Aorta (tissue), 5 donors: ENCODE measurements at regions not wholly inside any gene's neighbourhood (a gene's known extent, or its start where the extent isn't known, plus 50 kb on each side); places are given as distances from the start of the nearest gene placed in this dataset.

Source experiments
- ATAC-seq: fragments of 200-7000 bp; cut with Tn5 transposase; one replicate; pipeline ENCODE4 v1.9.1; 2022; ENCODE audit warnings: moderate library complexity; ENCODE audit not compliant: low FRiP score
- DNase-seq, 2 donors: peaks; one replicate each; pipeline ENCODE4 v3.0.0-alpha.2; 2020
- H3K27ac ChIP-seq, 2 donors: one replicate each; pipeline ENCODE4 v1.5.1; 2013; ENCODE audit warnings: low read length in 2 of 2, mild to moderate bottlenecking in 2 of 2, moderate library complexity in 2 of 2, control low read depth in 1 of 2, inconsistent platforms in 1 of 2, low read depth in 1 of 2
- H3K27me3 ChIP-seq, 2 donors: one replicate each; pipeline ENCODE4 v1.6.1; 2013; ENCODE audit warnings: control low read depth in 1 of 2, low read length in 1 of 2, mild to moderate bottlenecking in 1 of 2, moderate library complexity in 1 of 2; ENCODE audit not compliant: insufficient read depth in 2 of 2, control insufficient read depth in 1 of 2
- H3K36me3 ChIP-seq, 2 donors: one replicate each; pipeline ENCODE4 v1.6.1; 2013; ENCODE audit warnings: control low read depth in 1 of 2, low read length in 1 of 2, mild to moderate bottlenecking in 1 of 2; ENCODE audit not compliant: insufficient read depth in 2 of 2, control insufficient read depth in 1 of 2
- H3K4me1 ChIP-seq, 2 donors: one replicate each; pipeline ENCODE4 v1.6.1; 2013; ENCODE audit warnings: low read length in 2 of 2, control low read depth in 1 of 2, mild to moderate bottlenecking in 1 of 2, moderate library complexity in 1 of 2; ENCODE audit not compliant: insufficient read depth in 2 of 2, control insufficient read depth in 1 of 2
- H3K4me3 ChIP-seq, 2 donors: one replicate each; pipeline ENCODE4 v1.5.1; 2013; ENCODE audit warnings: low read length in 2 of 2, control low read depth in 1 of 2, mild to moderate bottlenecking in 1 of 2
- H3K9me3 ChIP-seq: one replicate; pipeline ENCODE4 v1.6.1; 2013; ENCODE audit warnings: mild to moderate bottlenecking, low read length; ENCODE audit not compliant: control insufficient read depth
- WGBS, 2 donors: extraction: QIAGEN DNeasy Blood & Tissue Kit; methylation state at CpG; one replicate each; pipeline ENCODE4 v1.1.7; 2013; 5-methylcytosine and 5-hydroxymethylcytosine counted together
- intact Hi-C, 2 donors: fragments of 100-400 bp; cut with DNase I; formaldehyde crosslinking; loops; one replicate each; pipeline versions ENCODE4 v1.14.2 to v1.15.0; 2022
- donor health status: healthy with polysubstance abuse.
- donor health status: Bipolar disorder and iron deficiency.
- donor health status: DM: no; HTN: no; CAD: no.
- donor health status: DM: no; HTN: no; CAD: no.
- donor health status: DM: yes; HTN: yes; CAD: no.

DNA sequence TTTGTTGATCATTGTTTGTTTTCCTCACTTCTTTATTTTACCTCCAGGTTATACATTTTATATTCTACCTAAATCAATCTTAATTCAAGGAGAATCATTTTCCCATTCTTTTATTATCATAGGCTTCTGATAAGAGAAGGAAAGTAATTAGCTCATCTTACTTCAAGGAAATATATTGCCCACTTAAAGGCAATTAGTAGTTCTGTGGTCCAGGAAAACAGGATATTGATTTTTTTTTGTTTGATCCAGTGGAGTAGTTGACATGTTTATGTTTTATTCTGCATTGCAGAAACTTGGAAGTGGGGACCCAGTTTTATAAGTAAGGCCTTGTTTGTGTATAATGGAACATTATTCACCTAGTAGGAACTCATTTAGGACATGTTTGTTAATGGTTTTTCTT lies 390.6 kb downstream of the NDFIP2 start:
- intact Hi-C loops = no loop called here
- Histone ChIP-seq H3K4me3 (no peak overlapping the region), H3K27ac (no peak overlapping the region), H3K36me3 (no peaks in the 10 kb centered on the region), H3K4me1 (peaks cover 0 to 2% of the 10 kb centered on the region in 2 donors), H3K27me3 (no peaks in the 10 kb centered on the region), H3K9me3 (no peaks in the 10 kb centered on the region)
- DNase-seq = no peak
- no peak for ATAC-seq

GRCh38 chr13:79870766-79871165 lies 389.8 kb downstream of the NDFIP2 start:
- Histone ChIP-seq H3K9me3 (no peaks in the 10 kb centered on the region), H3K4me1 (peaks cover 0 to 2% of the 10 kb centered on the region in 2 donors), H3K36me3 (no peaks in the 10 kb centered on the region), H3K27ac (no peak overlapping the region), H3K27me3 (no peaks in the 10 kb centered on the region), H3K4me3 (no peak overlapping the region)
- no peak for DNase-seq
- ATAC-seq = no peak
- 97 to 98% methylated on average over 2 of the region's 2 CpGs for whole genome bisulfite sequencing, 2 donors
- intact Hi-C loops = no loop called here

- peaks cover 0 to 2% of the 10 kb centered on the region in 2 donors for H3K4me1 ChIP-seq
- no peaks in the 10 kb centered on the region for H3K9me3 ChIP-seq
- H3K27ac ChIP-seq = no peak overlapping the region
- intact Hi-C loops = no loop called here
- ATAC-seq (no peak), DNase-seq (no peak)
- H3K4me3 ChIP-seq = no peak overlapping the region
- no peaks in the 10 kb centered on the region for H3K36me3 ChIP-seq
- H3K27me3 ChIP-seq = no peaks in the 10 kb centered on the region
Measured at GRCh38 chr13:79870123-79870522, 389.2 kb downstream of the NDFIP2 start.

GRCh38 chr13:79869326-79869725 lies 388.4 kb downstream of the NDFIP2 start:
- H3K9me3 ChIP-seq = no peaks in the 10 kb centered on the region
- H3K36me3 ChIP-seq = no peaks in the 10 kb centered on the region
- no peaks in the 10 kb centered on the region for H3K27me3 ChIP-seq
- no peak overlapping the region for H3K27ac ChIP-seq
- DNase-seq (no peak), ATAC-seq (no peak)
- H3K4me1 ChIP-seq = peaks cover 0 to 2% of the 10 kb centered on the region in 2 donors
- intact Hi-C loops = no loop called here
- 90 to 94% methylated on average over 2 of the region's 2 CpGs for WGBS, 2 donors
- H3K4me3 ChIP-seq = no peak overlapping the region

- no peak for ATAC-seq
- Histone ChIP-seq H3K9me3 (no peaks in the 10 kb centered on the region), H3K4me1 (peaks cover 0 to 2% of the 10 kb centered on the region in 2 donors), H3K27ac (no peak overlapping the region), H3K27me3 (no peaks in the 10 kb centered on the region), H3K36me3 (no peaks in the 10 kb centered on the region), H3K4me3 (no peak overlapping the region)
- 56 to 68% methylated on average over 1 of the region's 1 CpG for WGBS, 2 donors
- DNase-seq = no peak
- intact Hi-C loops = no loop called here
Measured at GRCh38 chr13:79867254-79867653, 386.3 kb downstream of the NDFIP2 start.

DNA sequence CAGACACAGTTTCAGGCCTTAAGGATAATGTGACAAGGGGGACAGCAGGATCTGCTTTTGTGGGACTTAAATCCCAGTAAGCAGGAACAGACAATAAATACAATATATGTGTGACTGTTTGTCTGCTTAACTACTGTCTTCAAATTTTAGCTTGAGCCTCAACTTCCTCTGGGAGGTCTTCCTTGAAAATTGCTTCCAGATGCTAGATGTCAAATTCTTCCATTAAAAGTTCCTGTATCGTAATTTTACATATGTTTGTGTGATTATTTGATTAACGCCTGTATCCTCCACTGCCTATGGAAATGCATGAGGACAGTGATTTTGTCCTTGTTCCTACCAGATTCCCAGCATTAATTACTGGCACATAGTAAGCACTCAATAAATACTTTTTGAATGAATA lies 385.5 kb downstream of the NDFIP2 start:
- DNase-seq = no peak
- H3K4me1 ChIP-seq = peaks cover 0 to 2% of the 10 kb centered on the region in 2 donors
- no peak overlapping the region for H3K4me3 ChIP-seq
- H3K9me3 ChIP-seq = no peaks in the 10 kb centered on the region
- ATAC-seq = no peak
- 95% methylated on average over 2 of the region's 2 CpGs for WGBS, 2 donors
- no peak overlapping the region for H3K27ac ChIP-seq
- no peaks in the 10 kb centered on the region for H3K27me3 ChIP-seq
- H3K36me3 ChIP-seq = no peaks in the 10 kb centered on the region
- intact Hi-C loops = no loop called here

DNA sequence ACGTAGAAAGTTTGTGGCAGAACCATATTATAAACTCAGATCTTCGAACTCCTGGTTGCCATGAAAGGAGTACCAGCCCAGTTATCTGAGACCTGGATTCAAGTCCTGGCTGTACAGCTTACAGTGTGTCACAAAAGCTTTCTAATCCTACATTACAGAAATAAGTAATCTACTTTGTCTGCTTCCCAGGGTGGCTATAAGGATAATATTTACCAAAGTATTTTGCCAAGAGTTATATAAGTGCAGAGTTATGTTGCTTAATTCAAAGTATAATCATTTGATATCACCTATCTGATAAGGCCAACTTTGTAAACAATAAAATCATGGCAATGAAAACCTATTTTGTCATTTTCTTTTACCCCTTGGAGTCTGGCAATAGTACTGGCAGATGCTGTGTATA lies 381.6 kb downstream of the NDFIP2 start:
- intact Hi-C loops = no loop called here
- Histone ChIP-seq H3K36me3 (no peaks in the 10 kb centered on the region), H3K27me3 (no peaks in the 10 kb centered on the region), H3K4me3 (no peak overlapping the region), H3K27ac (no peak overlapping the region), H3K4me1 (no peaks in the 10 kb centered on the region), H3K9me3 (no peaks in the 10 kb centered on the region)
- DNase-seq (no peak), ATAC-seq (no peak)
- WGBS, 2 donors = 41 to 43% methylated on average over 2 of the region's 2 CpGs

- no peaks in the 10 kb centered on the region for H3K4me1 ChIP-seq
- H3K4me3 ChIP-seq = no peak overlapping the region
- no peaks in the 10 kb centered on the region for H3K36me3 ChIP-seq
- H3K27me3 ChIP-seq = no peaks in the 10 kb centered on the region
- H3K9me3 ChIP-seq = no peaks in the 10 kb centered on the region
- intact Hi-C loops = no loop called here
- DNase-seq = no peak
- H3K27ac ChIP-seq = no peak overlapping the region
- 90% methylated on average over 7 of the region's 7 CpGs for WGBS, 2 donors
- no peak for ATAC-seq
Measured at GRCh38 chr13:79861731-79862130, 380.8 kb downstream of the NDFIP2 start.

DNA sequence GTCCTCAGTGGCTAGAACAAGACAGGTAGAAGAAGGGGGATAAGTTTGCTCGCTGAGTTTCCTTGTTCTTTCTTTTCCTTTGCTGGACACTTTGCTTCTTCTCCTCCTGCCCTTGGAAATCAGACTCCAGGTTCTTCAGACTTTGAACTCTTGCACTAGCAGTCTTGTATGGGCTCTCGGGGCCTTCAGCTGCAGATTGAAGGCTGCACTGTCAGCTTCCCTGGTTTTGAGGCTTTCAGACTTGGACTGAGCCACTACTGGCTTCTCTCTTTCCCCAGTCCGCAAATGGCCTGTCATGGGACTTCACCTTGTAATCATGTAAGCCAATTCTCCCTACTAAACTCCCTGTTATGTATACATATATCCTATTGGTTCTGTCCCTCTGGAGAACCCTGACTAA lies 379.8 kb downstream of the NDFIP2 start:
- 93 to 97% methylated on average over 3 of the region's 3 CpGs for WGBS, 2 donors
- DNase-seq = no peak
- Histone ChIP-seq H3K27ac (no peak overlapping the region), H3K4me3 (no peak overlapping the region), H3K4me1 (no peaks in the 10 kb centered on the region), H3K27me3 (peaks cover 0 to 2% of the 10 kb centered on the region in 2 donors), H3K36me3 (no peaks in the 10 kb centered on the region), H3K9me3 (no peaks in the 10 kb centered on the region)
- intact Hi-C loops = no loop called here
- ATAC-seq = no peak
